IMR-90 (cell line): ENCODE measurements at regions not wholly inside any gene's neighbourhood (a gene's known extent, or its start where the extent isn't known, plus 50 kb on each side); places are given as distances from the start of the nearest gene placed in this dataset.

Experiments
- ATAC-seq: fragments of 200-7000 bp; cut with Tn5 transposase; 2 replicates; pipeline ENCODE4 v1.9.1; 2020; ENCODE audit warnings: low read depth, mild to moderate bottlenecking, moderate library complexity
- BruUV-seq: library from RNA; stranded (reverse); fragments of 400-500 nt; replicated peaks from 2 replicates; lab custom pipeline; 2021; lab: Mats Ljungman, UMichigan
- CTCF ChIA-PET: fragments of 300-600 bp; formaldehyde crosslinking; extraction: SDS; loops from one replicate; lab custom pipeline; 2021; ENCODE audit warnings: antibody characterized with exemption; lab: Yijun Ruan, JAX
- POLR2A ChIA-PET: fragments of 300-600 bp; sonication (Branson Sonifier 250); formaldehyde crosslinking; loops from one replicate; lab custom pipeline; 2022; ENCODE audit warnings: antibody characterized with exemption; ENCODE audit not compliant: unreplicated experiment; lab: Charles Lee
- DNase-seq: peaks from one replicate; pipeline ENCODE4 v3.0.0; 2013
- H2AFZ ChIP-seq: replicated peaks from 2 replicates; pipeline ENCODE3; 2013; ENCODE audit warnings: low read length, mild to moderate bottlenecking; ENCODE audit not compliant: poor library complexity
- H2AK5ac ChIP-seq: 2 replicates; pipeline ENCODE4 v1.6.1; 2013; ENCODE audit warnings: low read depth, low read length, inconsistent platforms
- H2AK9ac ChIP-seq: replicated peaks from 2 replicates; pipeline ENCODE3; 2013; ENCODE audit warnings: mild to moderate bottlenecking, low read depth, low read length, moderate library complexity; ENCODE audit not compliant: poor library complexity
- H2BK120ac ChIP-seq: 2 replicates; pipeline ENCODE4 v1.6.1; 2013; ENCODE audit warnings: low read depth, low read length, inconsistent platforms
- H2BK15ac ChIP-seq: 3 replicates; pipeline ENCODE4 v1.6.1; 2013; ENCODE audit warnings: low read depth, low read length, inconsistent platforms
- H2BK20ac ChIP-seq: 2 replicates; pipeline ENCODE4 v1.6.1; 2013; ENCODE audit warnings: low read depth, mild to moderate bottlenecking, inconsistent platforms, low read length, moderate library complexity
- H2BK5ac ChIP-seq: 2 replicates; pipeline ENCODE4 v1.6.1; 2013; ENCODE audit warnings: mild to moderate bottlenecking, low read depth, low read length, inconsistent platforms; ENCODE audit not compliant: poor library complexity, severe bottlenecking
- H3K14ac ChIP-seq: replicated peaks from 2 replicates; pipeline ENCODE4 v1.6.1; 2013; ENCODE audit warnings: low read depth, low read length, inconsistent platforms
- H3K18ac ChIP-seq: 2 replicates; pipeline ENCODE4 v1.6.1; 2013; ENCODE audit warnings: low read depth, low read length, control low read depth
- H3K23ac ChIP-seq: 2 replicates; pipeline ENCODE4 v1.6.1; 2013; ENCODE audit warnings: low read depth, low read length, inconsistent platforms
- H3K27ac ChIP-seq: 2 replicates; pipeline ENCODE4 v1.5.1; 2013; ENCODE audit warnings: mild to moderate bottlenecking, control low read depth, low read length; ENCODE audit not compliant: insufficient read depth
- H3K27me3 ChIP-seq: 2 replicates; pipeline ENCODE4 v1.6.1; 2013; ENCODE audit warnings: low read length; ENCODE audit not compliant: control insufficient read depth, insufficient read depth
- H3K36me3 ChIP-seq: 2 replicates; pipeline ENCODE4 v1.6.1; 2013; ENCODE audit warnings: low read length, mixed read lengths; ENCODE audit not compliant: control insufficient read depth, insufficient read depth
- H3K4ac ChIP-seq: 2 replicates; pipeline ENCODE4 v1.6.1; 2013; ENCODE audit warnings: low read depth, low read length, inconsistent platforms
- H3K4me1 ChIP-seq: 2 replicates; pipeline ENCODE4 v1.6.1; 2013; ENCODE audit warnings: low read length, mixed read lengths; ENCODE audit not compliant: control insufficient read depth, insufficient read depth
- H3K4me2 ChIP-seq: 2 replicates; pipeline ENCODE4 v1.6.1; 2013; ENCODE audit warnings: low read depth, mild to moderate bottlenecking, control low read depth, low read length, moderate library complexity
- H3K4me3 ChIP-seq: 2 replicates; pipeline ENCODE4 v1.5.1; 2013; ENCODE audit warnings: low read depth, mild to moderate bottlenecking, control low read depth, low read length, moderate library complexity; ENCODE audit not compliant: insufficient read depth
- H3K56ac ChIP-seq: 2 replicates; pipeline ENCODE4 v1.6.1; 2013; ENCODE audit warnings: low read length, inconsistent platforms; ENCODE audit not compliant: insufficient read depth; ENCODE audit errors: extremely low read depth
- H3K79me1 ChIP-seq, 2 experiments: 2 replicates each; pipeline ENCODE4 v1.6.1; 2013; ENCODE audit warnings: low read length in 2 of 2, inconsistent platforms in 1 of 2, low read depth in 1 of 2
- H3K9ac ChIP-seq: 2 replicates; pipeline ENCODE4 v1.6.1; 2013; ENCODE audit warnings: low read depth, low read length, control low read depth
- H3K9me1 ChIP-seq: 2 replicates; pipeline ENCODE4 v1.6.1; 2013; ENCODE audit warnings: low read length, inconsistent platforms; ENCODE audit not compliant: insufficient read depth
- H3K9me3 ChIP-seq: 2 replicates; pipeline ENCODE4 v1.6.1; 2013; ENCODE audit warnings: low read length; ENCODE audit not compliant: control insufficient read depth, insufficient read depth
- H4K20me1 ChIP-seq: 2 replicates; pipeline ENCODE4 v1.6.1; 2013; ENCODE audit warnings: low read length, inconsistent platforms; ENCODE audit not compliant: insufficient read depth
- H4K5ac ChIP-seq: 2 replicates; pipeline ENCODE4 v1.6.1; 2013; ENCODE audit warnings: mild to moderate bottlenecking, low read depth, low read length, control low read depth
- H4K8ac ChIP-seq, 2 experiments: 2 replicates each; pipeline ENCODE4 v1.6.1; 2013; ENCODE audit warnings: low read depth in 2 of 2, low read length in 2 of 2, control low read depth in 1 of 2, inconsistent platforms in 1 of 2
- H4K91ac ChIP-seq: 2 replicates; pipeline ENCODE4 v1.6.1; 2013; ENCODE audit warnings: low read depth, low read length, inconsistent platforms; ENCODE audit not compliant: insufficient read depth
- MAZ ChIP-seq: IDR thresholded peaks from 2 replicates; pipeline ENCODE4 v1.6.1; 2012; ENCODE audit warnings: low read depth, mild to moderate bottlenecking, low read length, improper control_type of control experiment, moderate library complexity, borderline replicate concordance
- NFE2L2 ChIP-seq: fragments of 150-350 bp; IDR thresholded peaks from 2 replicates; pipeline ENCODE4 v1.6.1; 2016; ENCODE audit warnings: low read depth, mild to moderate bottlenecking, low read length
- POLR2A ChIP-seq: IDR thresholded peaks from 2 replicates; pipeline ENCODE4 v1.6.1; 2012; ENCODE audit warnings: mild to moderate bottlenecking, low read depth, low read length
- SMC3 ChIP-seq: fragments of 150-350 bp; IDR thresholded peaks from 2 replicates; pipeline ENCODE4 v1.6.1; 2016; ENCODE audit warnings: low read depth, mild to moderate bottlenecking, antibody characterized with exemption, low read length, moderate library complexity
- WGBS, 2 experiments: methylation state at CpG; one replicate each; pipeline versions ENCODE4 v1.1.5 to v1.1.7; 2013; ENCODE audit warnings: missing lambda C conversion rate in 2 of 2; ENCODE audit not compliant: insufficient read length in 1 of 2; ENCODE audit errors: extremely low coverage in 2 of 2; 5-methylcytosine and 5-hydroxymethylcytosine counted together
- dilution Hi-C: fragments of 300-500 bp; cut with HindIII; formaldehyde crosslinking; loops from one replicate; pipeline ENCODE4 v1.14.3; 2018; ENCODE audit warnings: low sequenced_read_pairs; ENCODE audit not compliant: unreplicated experiment
- in situ Hi-C: fragments of 300-500 bp; cut with MboI; formaldehyde crosslinking; loops from 3 replicates; pipeline ENCODE4 v1.14.3; 2019; ENCODE audit warnings: low sequenced_read_pairs, inconsistent platforms, mixed read lengths
- intact Hi-C: fragments of 100-400 bp; cut with micrococcal nuclease; formaldehyde crosslinking; loops from 2 replicates; pipeline ENCODE4 v1.10.0; 2022

DNA sequence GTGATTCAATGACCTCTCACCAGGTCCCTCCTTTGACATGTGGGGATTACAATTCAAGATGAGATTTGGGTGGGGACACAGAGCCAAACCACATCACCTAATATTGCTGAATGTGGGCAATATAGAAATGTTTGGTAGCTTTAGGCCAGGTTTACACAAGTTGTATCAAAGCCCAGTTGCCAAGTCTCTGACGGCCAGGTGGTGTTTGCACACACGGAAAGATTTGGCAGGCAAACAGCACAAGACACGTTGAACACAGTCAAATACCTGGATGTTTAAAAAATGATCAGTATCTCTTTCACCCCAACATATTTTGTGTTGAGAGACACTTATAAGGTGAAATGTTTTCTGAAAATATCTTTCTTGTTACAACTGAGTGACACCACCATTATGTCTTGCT lies 294.4 kb upstream of the MKI67 start:
- H2BK20ac ChIP-seq = no peak overlapping the region
- H3K18ac ChIP-seq = no peak overlapping the region
- H2AFZ ChIP-seq = no peak overlapping the region
- no peaks in the 10 kb centered on the region for H3K4me1 ChIP-seq
- H3K27ac ChIP-seq = no peak overlapping the region
- peaks cover 31% of the 10 kb centered on the region for H3K9me3 ChIP-seq
- H3K4me3 ChIP-seq = no peak overlapping the region
- WGBS, 2 experiments = no CpG with 5 or more reads among the region's 3 CpGs
- H4K5ac ChIP-seq = no peak overlapping the region
- H3K9ac ChIP-seq = no peak overlapping the region
- no peaks in the 10 kb centered on the region for H3K79me1 ChIP-seq
- no peak overlapping the region for H2BK15ac ChIP-seq
- intact Hi-C loops (no loop called here), in situ Hi-C loops (no loop called here), dilution Hi-C loops (no loop called here)
- no peaks in the 10 kb centered on the region for H4K20me1 ChIP-seq
- DNase-seq = no peak
- ChIA-PET CTCF (no interaction called here), POLR2A (no interaction called here)
- no peak for ATAC-seq
- no peak overlapping the region for H3K4ac ChIP-seq
- TF ChIP-seq SMC3 (no peak), POLR2A (no peak), NFE2L2 (no peak), MAZ (no peak)
- H3K9me1 ChIP-seq = no peaks in the 10 kb centered on the region
- no peak overlapping the region for H2BK120ac ChIP-seq
- no peak overlapping the region for H2AK9ac ChIP-seq
- no TSS peak for BruUV-seq
- no peak overlapping the region for H3K14ac ChIP-seq
- H3K56ac ChIP-seq = no peak overlapping the region
- no peak overlapping the region for H4K8ac ChIP-seq
- H3K4me2 ChIP-seq = no peak overlapping the region
- H3K36me3 ChIP-seq = no peaks in the 10 kb centered on the region
- no peak overlapping the region for H2BK5ac ChIP-seq
- H3K27me3 ChIP-seq = no peaks in the 10 kb centered on the region
- H3K23ac ChIP-seq = no peak overlapping the region
- H4K91ac ChIP-seq = no peak overlapping the region
- no peak overlapping the region for H2AK5ac ChIP-seq
